HG02610 (cell line): ENCODE measurements at regions not wholly inside any gene's neighbourhood (a gene's known extent, or its start where the extent isn't known, plus 50 kb on each side); places are given as distances from the start of the nearest gene placed in this dataset.
"Not testable (repeated sequence)": the region's sequence is repeated elsewhere in the genome, so short reads cannot be mapped to it uniquely, and the experiment has no call there.

Source experiments
- ATAC-seq: cut with Tn5 transposase; IDR thresholded peaks from one replicate; pipeline ENCODE4 v1.9.1; 2021; ENCODE audit warnings: mild to moderate bottlenecking, moderate library complexity; ENCODE audit not compliant: unreplicated experiment

GRCh38 chr10:29798921-29799690 is 164.3 kb upstream of the SVIL start:
- ATAC-seq: no peak

GRCh38 chr10:29797616-29798015 is 162.8 kb upstream of the SVIL start:
- no peak for ATAC-seq

GRCh38 chr10:29795850-29796249 is 161.1 kb upstream of the SVIL start:
- ATAC-seq: no peak

GRCh38 chr10:29794776-29795611 is 160.2 kb upstream of the SVIL start:
- no peak for ATAC-seq

GRCh38 chr10:29791773-29792172 is 157.0 kb upstream of the SVIL start:
- ATAC-seq: no peak

- ATAC-seq: no peak
Observed at GRCh38 chr10:29790207-29790606, 155.4 kb upstream of the SVIL start.

GRCh38 chr10:29788113-29788512 is 153.3 kb upstream of the SVIL start:
- ATAC-seq: no peak

- no peak for ATAC-seq
Observed at GRCh38 chr10:29785701-29786100, 150.9 kb upstream of the SVIL start.

- no peak for ATAC-seq
Observed at GRCh38 chr10:29784175-29784773, 149.5 kb upstream of the SVIL start.

GRCh38 chr10:29783201-29783947 is 148.6 kb upstream of the SVIL start:
- ATAC-seq: no peak

- ATAC-seq: no peak
Observed at GRCh38 chr10:29780639-29781038, 145.9 kb upstream of the SVIL start.

GRCh38 chr10:29780096-29780495 is 145.3 kb upstream of the SVIL start:
- ATAC-seq: no peak

- no peak for ATAC-seq
Observed at GRCh38 chr10:29776246-29776645, 141.5 kb upstream of the SVIL start.

GRCh38 chr10:29774475-29774874 is 139.7 kb upstream of the SVIL start:
- ATAC-seq: no peak

GRCh38 chr10:29773675-29774091 is 138.9 kb upstream of the SVIL start:
- ATAC-seq: no peak

- no peak for ATAC-seq
Observed at GRCh38 chr10:29772403-29772802, 137.6 kb upstream of the SVIL start.

GRCh38 chr10:29771376-29771775 is 136.6 kb upstream of the SVIL start:
- ATAC-seq: no peak

GRCh38 chr10:29769277-29769676 is 134.5 kb upstream of the SVIL start:
- not testable (repeated sequence) for ATAC-seq

- no peak for ATAC-seq
Observed at GRCh38 chr10:29767968-29768367, 133.2 kb upstream of the SVIL start.

- ATAC-seq: no peak
Observed at GRCh38 chr10:29766753-29767152, 132.0 kb upstream of the SVIL start.

- no peak for ATAC-seq
Observed at GRCh38 chr10:29765330-29765729, 130.6 kb upstream of the SVIL start.
